Stimulated activated CD8-positive, alpha-beta memory T cell treated with anti-CD3 and anti-CD28 coated beads, Interleukin-4, amount 100 ng/mL, for 1 hour (primary cell): ENCODE measurements at regions not wholly inside any gene's neighbourhood (a gene's known extent, or its start where the extent isn't known, plus 50 kb on each side); places are given as distances from the start of the nearest gene placed in this dataset.

ENCODE experiments used
- DNase-seq, 2 donors: peaks; one replicate each; pipeline ENCODE4 v3.0.0-alpha.2; 2020; ENCODE audit warnings: low read depth in 2 of 2, low spot score in 1 of 2

DNA sequence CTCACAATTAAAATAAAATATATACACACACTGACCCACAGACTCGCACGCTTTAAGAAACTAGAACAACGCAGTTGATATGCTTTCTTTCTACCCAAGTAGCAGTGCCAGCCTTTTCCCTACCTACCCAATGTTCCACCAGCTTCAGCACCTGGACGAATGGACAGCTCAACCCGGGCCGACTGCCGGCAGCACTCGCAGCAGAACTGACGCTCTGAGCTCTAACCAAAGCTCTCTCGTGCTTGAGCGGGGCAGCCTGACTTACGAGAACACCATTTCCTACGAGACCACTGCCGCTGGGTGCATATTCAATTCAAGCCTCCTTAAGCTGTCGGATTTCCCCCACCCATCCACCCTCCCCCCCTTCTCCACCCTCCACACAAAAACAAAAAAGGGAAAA lies 127.4 kb upstream of the DPYD start:
- DNase-seq: peak in 1 of 2 donors; percentile 31

DNA sequence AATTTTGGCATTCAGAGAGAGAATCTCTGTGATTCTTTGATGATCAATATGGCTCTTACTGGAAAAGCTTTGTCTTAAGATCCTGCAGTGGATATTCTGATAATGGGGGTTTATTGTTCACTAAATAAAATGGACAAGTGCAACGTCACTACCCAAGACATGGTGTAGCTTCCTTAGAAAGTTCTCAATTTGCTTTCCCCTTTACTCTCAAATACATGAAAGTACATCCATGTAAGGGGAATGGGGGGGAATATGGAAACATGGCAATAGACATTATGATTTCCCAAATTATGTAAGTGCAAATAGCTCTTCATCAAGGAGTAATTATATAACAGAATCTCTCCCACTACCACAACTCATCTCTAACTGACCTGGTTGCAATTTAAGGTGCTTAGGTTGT lies 126.3 kb upstream of the DPYD start:
- no peak for DNase-seq

DNA sequence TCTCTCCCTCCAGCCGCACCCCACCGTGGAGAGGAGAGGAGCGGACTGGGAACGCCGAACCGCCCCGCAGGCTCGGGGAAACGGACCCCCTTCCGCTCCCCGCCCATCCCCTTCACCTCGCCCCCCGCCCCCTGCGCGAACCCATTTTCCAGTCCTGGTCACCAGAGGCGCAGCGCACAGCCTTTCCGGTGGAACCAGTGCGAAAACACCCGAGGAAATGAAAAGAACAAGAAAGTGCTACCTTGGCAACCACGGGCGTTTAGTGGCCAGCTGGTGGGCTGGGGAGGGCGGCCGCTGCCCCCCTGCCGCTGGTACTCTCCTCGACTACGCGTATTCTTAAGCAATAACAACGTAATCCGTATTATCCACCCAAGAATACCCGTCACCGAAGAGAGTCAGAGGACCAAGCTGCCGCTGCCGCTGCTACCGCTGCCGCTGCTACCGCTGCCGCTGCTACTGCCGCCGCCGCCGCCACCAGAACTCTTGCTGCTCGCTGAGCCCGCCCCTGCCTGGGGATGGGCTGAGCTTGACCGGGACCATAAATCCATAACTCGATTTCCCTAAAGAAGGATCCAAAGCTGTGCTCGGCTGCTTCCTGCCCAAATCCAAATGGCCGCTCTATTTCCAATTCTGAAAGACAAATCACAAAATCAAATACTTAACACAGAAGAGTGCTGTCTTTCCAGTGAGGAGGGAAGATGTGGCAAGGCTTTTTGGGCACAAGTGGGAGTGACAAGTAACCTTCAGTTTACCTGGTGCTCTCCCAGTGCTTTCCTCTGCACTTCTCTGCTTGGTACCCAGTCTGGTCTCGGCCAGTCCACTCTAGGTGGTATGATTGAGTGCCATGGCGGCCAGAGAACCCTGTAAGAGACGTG lies 125.2 kb upstream of the DPYD start:
- no peak for DNase-seq

DNA sequence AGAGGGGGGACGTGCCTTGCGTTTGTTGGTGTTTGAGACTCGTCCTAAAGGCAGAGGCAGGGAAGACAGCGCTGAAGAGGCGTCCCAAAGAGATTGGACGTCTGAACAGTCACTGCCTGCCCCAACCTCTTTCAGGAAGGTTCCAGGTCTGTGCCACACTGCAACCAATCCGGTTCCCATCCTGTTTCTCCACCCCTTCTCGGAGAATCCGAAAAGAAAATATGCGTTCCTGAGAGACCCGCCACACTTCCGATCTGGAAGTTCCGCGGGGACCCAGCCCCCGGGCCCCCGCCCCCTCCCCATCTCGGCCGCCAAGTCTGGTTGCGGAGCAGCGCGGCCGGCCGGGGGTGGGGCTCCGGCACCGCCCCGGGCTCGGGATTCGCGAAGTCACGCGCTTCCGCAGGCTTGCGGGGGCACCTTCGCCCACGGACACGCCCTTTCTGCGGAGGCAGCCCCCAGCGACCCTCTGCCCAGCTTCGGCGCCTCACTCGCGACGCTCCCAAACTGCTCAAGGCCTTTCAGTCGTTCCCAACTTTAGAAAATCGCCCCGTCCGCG lies 124.5 kb upstream of the DPYD start:
- DNase-seq: no peak

GRCh38 chr1:98044766-98045165 lies 123.9 kb upstream of the DPYD start:
- no peak for DNase-seq

- no peak for DNase-seq
Observed at GRCh38 chr1:98044071-98044697, 123.3 kb upstream of the DPYD start.

DNA sequence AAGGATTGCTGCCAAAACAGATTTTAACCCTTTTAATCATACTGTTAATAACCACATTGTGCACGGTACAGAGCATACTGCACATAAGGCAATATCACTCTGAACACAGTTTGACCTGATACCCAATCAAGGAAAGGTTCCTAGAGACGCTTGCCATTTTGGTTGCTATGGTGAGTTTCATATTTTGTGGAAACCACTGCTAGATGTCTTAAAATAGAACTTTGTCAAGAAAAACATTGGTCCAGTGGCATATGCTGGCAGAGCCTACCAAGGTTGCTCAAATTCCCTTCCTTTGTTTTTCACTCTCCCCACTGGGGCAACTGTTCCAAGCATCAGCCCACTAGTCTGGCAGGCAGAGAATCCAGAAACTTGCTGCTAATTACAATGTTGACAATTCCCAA lies 114.8 kb upstream of the DPYD start:
- no peak for DNase-seq

DNA sequence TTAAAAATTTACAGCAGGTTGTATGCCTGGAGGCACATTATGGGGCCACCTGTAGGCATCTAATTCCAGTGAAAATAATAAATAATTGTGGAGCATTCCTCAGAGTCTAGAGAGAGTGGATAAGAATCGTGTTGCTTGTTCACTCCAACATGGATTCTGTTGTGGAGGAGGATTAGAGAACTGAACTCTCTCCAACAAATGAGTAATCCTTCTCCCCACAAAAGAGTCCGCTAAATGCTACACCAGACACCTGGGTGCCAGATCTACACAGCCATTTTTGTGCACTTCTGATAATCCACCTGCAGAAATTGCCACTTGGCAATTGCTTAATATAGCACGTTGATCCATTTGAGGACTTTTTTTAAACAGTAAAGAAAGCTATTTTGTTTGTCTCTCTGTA lies 113.7 kb upstream of the DPYD start:
- DNase-seq: no peak

DNA sequence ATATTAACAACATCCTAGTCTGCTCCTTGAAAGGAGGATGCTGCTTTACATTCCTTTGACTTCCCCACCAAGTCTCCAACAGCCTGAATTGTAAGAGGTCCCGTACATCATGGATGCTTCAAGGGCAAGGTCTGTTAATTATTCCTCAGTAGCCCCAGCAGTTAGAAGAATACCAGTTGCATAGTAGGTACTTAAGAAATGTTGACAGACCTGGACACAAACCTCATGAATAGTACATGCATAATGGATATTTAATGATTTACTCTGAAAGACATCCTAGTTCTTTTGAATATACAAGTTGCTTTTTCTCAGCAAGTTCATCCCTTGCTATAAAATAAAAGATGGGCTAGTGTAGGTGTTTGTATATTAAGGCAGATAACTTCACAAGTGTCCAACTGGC lies 112.1 kb upstream of the DPYD start:
- DNase-seq: no peak

DNA sequence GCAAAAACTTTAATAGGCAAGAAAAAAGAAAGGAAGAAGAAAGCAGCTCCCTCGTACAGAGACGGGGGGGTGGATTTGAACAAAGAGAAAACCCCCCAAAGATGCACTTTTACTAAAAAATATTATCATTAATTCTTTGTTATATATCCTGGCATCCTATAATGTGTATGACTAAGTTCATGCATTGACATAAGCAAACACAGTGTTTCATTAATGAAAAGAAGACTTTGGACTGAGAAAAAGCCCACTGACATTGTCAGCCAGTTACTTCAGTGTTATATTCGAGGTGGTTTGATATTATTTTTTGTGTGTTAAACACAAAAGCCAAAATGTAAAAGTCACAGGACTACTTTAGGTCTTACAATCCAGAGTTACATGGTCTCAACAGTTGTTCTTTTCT lies 110.1 kb upstream of the DPYD start:
- DNase-seq: no peak

DNA sequence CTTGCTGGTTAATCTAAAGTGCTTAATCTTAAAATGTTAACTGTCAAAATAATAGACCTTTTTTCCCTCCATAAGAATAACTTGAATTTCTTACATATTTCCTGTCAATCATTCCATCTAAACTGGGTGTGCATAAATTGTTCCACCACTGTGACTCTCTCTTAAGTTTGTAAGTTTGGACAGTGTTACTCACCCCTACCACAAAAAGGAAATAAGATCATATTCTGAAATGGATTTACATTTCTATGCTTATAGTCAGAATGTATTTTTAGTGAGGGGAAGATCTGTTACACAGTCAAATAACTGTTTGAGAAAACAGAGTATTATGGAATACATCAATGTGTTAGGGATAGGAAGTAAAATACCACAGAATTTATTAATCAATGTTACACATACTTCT lies 109.6 kb upstream of the DPYD start:
- no peak for DNase-seq

GRCh38 chr1:98028800-98029199 lies 108.0 kb upstream of the DPYD start:
- no peak for DNase-seq

DNA sequence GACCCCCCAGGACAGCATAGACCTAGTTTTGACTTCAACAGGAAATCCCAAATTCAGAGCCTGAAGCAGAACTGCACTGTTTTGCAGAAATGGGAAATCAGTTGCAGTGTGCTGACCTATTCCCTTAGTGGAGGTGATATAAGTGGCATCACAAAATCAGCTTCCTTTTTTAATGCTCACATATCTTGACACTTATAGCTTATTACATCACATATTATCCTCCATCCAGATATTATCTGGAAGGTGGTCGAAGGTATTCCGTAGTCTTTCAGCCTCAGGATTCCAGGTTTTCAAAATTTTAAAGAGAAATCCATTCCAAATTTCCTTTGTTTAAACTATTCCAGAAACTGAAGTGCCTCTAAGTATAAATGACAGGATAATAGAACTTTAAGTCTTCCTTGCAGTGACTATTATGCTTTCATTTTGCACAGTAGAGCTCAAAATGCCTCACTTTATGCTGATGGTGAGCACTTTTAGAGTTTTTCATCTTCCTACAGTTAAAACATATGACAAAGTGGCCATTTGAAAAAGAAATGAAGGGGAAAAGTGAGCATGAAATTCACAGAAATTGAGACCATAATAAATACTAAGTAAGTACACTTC lies 106.4 kb upstream of the DPYD start:
- no peak for DNase-seq

DNA sequence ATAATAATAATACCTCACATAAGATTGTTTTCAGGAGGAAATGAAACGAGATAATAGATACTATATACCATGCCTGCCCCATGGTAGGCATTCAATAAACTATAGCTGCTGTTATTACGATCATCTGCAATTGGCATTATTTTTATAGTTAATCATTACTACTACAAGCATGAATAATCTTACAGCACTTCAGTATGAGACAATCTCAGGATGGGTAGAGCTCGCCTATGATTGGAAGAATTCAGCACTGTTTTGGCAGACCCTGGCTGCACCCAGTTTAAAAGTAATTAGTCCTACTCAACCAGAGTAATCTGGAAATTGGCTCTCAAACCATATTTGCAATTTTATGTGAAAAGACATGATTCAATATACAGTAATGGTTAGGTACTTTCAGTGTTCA lies 105.0 kb upstream of the DPYD start:
- DNase-seq: no peak

GRCh38 chr1:98021126-98021525 lies 100.3 kb upstream of the DPYD start:
- DNase-seq: no peak

GRCh38 chr1:98019747-98020146 lies 98.9 kb upstream of the DPYD start:
- DNase-seq: no peak

GRCh38 chr1:98018074-98018473 lies 97.2 kb upstream of the DPYD start:
- no peak for DNase-seq

- no peak for DNase-seq
Observed at GRCh38 chr1:98017184-98017583, 96.3 kb upstream of the DPYD start.

- no peak for DNase-seq
Observed at GRCh38 chr1:98008373-98008772, 87.5 kb upstream of the DPYD start.

DNA sequence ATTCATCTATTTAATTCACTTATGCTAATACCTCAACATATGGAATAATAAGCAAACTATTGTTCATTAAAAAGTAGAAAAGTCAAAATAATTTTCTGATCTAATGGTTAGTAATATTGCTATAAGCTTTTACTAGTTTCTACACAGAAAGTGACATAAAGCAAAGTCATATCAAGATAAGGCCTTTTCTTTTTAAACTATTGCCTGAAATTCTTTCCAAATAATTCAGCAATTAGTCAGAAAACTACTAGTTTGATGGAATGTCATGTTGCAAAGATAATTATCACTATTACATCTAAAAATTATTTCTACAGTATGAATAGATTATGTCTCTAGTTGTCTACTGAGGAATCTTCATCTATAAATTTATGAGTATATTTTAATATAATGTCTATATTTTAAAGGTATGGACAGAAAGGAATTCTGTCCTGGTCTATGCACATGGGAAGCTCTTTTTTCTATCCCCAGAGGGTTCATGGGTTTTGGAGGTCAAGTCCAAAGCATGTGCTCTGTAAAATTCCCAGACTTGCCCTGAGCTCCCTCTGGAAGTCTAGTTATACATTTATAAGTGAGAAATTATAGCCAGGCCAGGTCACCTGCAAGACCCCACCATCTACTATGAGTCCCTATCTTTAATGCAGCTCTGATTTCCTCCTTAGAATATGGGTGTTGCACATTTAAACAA lies 84.6 kb upstream of the DPYD start:
- no peak for DNase-seq

- DNase-seq: no peak
Observed at GRCh38 chr1:98003442-98003841, 82.6 kb upstream of the DPYD start.

DNA sequence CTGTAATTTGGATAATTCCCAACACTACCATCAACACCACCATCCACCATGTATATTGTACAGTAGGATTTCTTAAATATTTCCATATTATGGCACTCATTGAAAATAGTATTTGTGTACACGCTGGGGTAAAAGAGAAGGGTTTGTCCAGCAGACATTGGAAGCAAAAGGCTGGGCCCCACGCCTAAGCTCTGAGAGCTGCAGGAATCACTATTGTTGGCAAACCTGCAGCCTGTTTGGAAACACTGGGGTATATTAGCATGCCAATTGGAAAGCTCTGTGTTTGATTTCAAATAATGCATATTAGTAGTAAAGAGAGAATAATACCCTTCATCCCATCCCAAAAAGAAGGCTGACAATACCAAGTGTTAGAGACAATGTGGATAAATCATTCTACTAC lies 81.5 kb upstream of the DPYD start:
- no peak for DNase-seq
